ENCODE measurements at regions not wholly inside any gene's neighbourhood (a gene's known extent, or its start where the extent isn't known, plus 50 kb on each side); places are given as distances from the start of the nearest gene placed in this dataset.

- TF ChIP-seq, protein P1, sequence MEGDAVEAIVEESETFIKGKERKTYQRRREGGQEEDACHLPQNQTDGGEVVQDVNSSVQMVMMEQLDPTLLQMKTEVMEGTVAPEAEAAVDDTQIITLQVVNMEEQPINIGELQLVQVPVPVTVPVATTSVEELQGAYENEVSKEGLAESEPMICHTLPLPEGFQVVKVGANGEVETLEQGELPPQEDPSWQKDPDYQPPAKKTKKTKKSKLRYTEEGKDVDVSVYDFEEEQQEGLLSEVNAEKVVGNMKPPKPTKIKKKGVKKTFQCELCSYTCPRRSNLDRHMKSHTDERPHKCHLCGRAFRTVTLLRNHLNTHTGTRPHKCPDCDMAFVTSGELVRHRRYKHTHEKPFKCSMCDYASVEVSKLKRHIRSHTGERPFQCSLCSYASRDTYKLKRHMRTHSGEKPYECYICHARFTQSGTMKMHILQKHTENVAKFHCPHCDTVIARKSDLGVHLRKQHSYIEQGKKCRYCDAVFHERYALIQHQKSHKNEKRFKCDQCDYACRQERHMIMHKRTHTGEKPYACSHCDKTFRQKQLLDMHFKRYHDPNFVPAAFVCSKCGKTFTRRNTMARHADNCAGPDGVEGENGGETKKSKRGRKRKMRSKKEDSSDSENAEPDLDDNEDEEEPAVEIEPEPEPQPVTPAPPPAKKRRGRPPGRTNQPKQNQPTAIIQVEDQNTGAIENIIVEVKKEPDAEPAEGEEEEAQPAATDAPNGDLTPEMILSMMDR (IDR thresholded peaks at IDR 0.05) = no peak
- no peak for TF ChIP-seq POLR2AphosphoS5 (IDR thresholded peaks at IDR 0.05)
- TF ChIP-seq POLR2A (IDR thresholded peaks at IDR 0.05) = no peak
These were observed 776.1 kb upstream of the SOX11 start for GRCh38 chr2:4916094-4916493.

Data from breast epithelium (tissue), 3 donors.